ENCODE measurements at regions not wholly inside any gene's neighbourhood (a gene's known extent, or its start where the extent isn't known, plus 50 kb on each side); places are given as distances from the start of the nearest gene placed in this dataset.

GRCh38 chr13:69567514-69567913, 540.1 kb upstream of the ATXN8OS start:
- DNase-seq = no peak

- no peak for DNase-seq
Observed at GRCh38 chr13:69566104-69566716, 541.4 kb upstream of the ATXN8OS start.

GRCh38 chr13:69565334-69565733, 542.3 kb upstream of the ATXN8OS start:
- no peak for DNase-seq

DNA sequence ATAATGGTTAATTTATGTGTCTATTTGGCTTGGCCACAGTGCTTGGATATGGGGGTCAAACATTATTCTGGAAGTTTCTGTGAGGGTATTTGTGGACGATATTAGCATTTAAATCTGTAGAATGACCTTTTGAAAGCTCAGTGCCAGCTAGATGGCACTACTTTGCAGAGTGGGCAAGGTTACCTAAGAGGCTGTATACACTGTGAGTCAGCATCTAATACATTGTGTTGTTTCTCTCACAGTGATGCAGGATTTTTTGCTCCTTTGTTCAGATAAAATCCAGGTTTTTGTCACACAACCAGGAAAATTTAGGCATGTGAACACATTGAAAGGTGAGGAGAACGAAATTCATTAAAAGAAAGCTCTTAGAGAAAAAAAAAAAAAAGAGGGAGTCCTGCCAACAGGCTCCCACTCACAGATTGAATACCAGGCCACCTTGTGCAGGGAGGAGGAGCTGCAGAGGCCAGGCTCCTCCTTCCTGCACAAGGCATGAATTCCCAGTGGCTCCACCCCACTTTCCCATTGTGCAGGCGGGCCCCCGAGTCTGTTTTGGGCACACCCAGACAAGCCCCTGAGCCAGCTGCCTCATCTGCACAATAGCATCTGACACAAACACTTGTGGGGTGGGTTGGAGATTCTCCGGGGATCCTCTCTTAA, 551.0 kb upstream of the ATXN8OS start:
- no peak for DNase-seq

- DNase-seq = no peak
Observed at GRCh38 chr13:69553976-69554375, 553.6 kb upstream of the ATXN8OS start.

DNA sequence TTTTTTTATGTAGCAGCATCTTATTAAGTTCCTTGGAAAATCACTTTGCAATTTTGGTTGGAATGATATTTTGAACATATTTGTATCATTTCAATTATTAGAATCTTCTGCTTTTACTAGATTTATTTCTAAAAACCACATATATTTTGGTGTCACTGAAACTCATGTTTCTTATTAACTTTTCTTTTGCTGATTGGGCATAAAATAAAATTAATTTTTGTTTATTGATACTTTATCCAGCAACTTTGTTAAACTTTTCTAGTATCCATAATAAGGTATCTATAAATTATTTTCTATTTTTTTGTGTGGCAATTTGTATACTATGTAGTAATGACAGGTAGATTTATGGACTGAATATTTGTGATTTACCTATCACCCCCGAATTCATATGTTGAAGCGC, 556.4 kb upstream of the ATXN8OS start:
- DNase-seq = no peak

DNA sequence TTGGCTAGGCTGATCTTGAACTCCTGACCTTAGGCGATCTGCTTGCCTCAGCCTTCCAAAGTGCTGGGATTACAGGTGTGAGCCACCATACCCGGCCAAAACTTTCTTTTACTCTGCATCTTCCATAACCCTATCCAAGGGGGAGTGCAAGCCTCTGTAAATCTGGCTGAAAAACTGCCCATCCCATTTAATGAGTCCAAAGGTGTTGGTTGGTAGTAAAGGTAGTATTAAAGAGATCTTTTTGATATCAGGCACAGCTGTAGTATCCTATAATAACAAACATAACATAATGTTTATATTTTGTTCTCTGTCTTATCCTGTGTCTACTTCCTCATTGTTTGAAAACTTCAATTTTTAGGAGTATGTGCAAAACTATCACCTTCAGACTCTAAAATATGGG, 559.8 kb upstream of the ATXN8OS start:
- no peak for DNase-seq

DNA sequence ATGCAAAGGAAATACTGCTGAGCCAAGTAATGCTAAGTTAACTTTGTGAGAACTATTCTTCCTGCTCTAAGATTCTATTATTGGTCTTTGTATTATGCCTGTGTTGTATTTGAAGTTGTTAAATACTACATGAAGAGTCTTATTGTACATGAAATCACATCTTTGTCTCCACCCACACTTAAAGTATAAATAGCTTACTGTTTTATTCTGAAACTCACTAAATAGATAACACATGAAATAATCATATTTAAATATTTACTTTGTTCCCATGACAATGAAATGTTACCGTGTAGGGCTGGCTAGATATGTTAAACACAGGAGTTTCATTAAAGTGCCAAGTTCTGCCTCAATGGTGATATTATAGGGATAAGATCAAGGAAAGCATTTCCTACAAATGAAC, 562.1 kb upstream of the ATXN8OS start:
- no peak for DNase-seq

GRCh38 chr13:69524459-69525150, 583.0 kb upstream of the ATXN8OS start:
- DNase-seq = no peak

DNA sequence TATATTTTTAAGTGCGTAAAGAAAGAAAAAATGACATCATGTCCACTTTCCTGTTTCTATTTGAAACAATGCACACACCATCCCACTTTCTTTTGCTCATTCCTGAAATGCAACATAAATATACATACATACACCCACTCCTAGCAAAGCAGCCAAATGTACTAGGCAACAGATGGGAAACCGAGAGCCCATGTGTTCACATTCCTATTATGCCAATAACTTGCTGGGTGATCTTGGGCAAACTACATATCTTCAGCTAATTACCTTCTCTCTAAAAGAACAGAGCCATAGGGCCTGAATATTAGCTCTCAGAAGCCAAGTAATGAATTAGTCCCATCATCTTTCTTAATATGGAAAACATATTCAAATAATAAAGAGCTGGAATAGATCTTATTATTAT, 610.6 kb upstream of the ATXN8OS start:
- DNase-seq = no peak

DNA sequence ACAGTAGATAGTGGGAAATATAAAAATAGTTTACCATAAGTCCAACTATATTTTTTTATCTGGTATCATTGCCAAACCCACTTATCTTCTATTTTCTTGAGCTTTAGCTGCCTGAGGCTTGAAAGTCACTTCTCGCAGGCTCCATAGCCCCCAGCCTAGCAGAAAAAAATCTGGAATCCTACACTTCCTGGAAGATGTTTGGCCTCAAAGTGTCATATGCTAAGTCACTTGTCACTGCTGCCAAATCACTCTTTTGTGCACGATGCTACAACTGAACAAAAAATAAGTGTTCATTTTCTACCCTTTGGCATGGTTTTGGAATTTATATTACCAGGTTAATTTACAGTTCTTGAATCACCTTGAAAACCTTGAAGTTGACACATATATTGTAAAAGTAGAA, 612.5 kb upstream of the ATXN8OS start:
- DNase-seq = no peak

DNA sequence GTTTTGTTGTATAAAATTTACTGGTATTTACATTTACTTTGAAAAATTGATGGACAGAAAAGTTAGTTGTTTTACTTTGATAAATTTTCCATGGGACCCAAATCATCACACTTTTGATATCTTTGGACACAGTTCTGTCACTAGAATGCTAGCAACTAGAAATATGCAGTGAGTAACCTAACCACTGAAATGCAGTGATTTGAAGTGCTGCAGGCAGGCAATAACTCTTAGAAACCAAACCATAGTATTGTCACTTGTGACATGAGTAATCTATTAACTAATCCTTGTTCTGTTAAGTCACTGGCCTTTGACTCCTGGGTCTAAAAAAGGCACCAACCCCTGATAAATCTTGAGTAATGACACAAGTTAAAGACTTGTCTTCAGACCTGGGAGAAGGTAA, 620.0 kb upstream of the ATXN8OS start:
- DNase-seq = no peak

- DNase-seq = no peak
Observed at GRCh38 chr13:69485991-69486592, 621.5 kb upstream of the ATXN8OS start.

DNA sequence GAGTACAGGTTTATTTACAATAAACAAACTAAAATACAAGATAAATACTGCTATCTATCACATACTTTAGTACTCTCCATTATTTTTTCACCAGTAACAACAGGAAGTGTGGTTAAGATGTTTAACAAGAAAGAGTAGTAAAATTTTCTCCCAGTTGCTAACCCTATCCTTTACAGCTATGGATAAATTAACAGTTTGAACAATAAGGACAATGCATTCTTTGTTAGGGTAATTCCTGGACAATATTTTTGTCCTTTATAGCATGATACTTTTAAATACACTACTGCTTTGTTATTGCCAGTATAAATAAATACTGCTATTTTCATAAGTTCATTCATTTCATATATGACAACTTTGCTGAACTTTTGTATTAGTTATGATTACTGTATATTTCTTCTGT, 630.2 kb upstream of the ATXN8OS start:
- no peak for DNase-seq

GRCh38 chr13:69474011-69474685, 633.5 kb upstream of the ATXN8OS start:
- no peak for DNase-seq

- no peak for DNase-seq
Observed at GRCh38 chr13:69468624-69469023, 639.0 kb upstream of the ATXN8OS start.

- DNase-seq = no peak
Observed at GRCh38 chr13:69461397-69461796, 646.2 kb upstream of the ATXN8OS start.

DNA sequence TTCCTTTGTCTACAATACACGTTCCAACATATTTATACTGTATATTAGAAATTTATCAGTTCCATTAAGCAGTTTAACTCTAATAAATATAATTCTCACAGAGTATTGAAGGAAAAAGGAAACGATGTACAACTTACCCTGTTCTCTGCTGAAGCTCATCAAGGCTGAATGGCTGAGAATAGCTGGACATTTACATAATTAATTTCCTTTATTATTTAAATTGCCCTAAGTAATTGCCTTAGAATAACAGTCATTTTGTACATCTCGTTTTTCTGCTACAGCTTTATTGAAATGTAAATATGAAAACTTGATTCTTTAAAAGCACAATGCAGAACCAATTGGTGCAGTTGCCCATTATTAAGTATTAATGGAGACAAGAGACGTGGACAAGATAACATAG, 648.3 kb upstream of the ATXN8OS start:
- DNase-seq = no peak

DNA sequence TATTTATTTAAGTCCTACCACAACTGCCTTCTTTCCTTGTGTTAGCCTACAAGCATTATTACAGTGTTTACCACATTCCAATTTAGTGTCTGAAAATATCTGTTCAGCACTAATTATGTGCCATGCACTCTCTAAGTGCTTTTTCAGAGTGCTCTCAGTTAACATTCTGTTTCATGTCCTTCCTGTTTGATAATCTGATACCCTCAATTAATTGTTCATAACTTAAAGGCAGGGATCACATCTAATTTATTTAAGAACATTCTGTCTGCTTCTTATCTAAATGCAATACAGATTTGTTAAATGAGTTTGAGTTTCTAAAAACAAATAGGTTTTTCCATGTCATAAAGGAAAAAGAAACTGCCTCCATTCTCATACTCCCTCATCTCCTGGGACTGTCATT, 649.6 kb upstream of the ATXN8OS start:
- DNase-seq = no peak

- DNase-seq = no peak
Observed at GRCh38 chr13:69450245-69450644, 657.4 kb upstream of the ATXN8OS start.

- no peak for DNase-seq
Observed at GRCh38 chr13:69425235-69425634, 682.4 kb upstream of the ATXN8OS start.

DNA sequence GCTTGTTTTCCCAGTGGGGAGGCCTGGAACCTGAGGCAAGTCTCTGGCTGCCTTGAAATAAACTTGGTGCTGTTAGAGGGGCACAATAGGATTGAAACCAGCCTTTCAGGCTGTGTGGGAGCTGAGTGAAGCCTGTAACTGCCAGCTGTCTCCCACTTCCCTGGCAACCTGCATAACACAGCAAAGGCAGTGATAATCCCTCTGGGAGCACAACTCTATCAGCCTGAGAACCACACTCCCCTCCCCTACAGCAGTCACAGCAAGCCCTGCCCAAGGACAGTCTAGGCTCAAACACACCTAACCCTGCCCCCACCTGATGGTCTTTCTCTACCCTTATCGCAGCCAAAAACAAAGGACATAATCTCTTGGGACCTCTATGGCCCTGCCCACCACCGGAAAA, 683.8 kb upstream of the ATXN8OS start:
- no peak for DNase-seq

DNA sequence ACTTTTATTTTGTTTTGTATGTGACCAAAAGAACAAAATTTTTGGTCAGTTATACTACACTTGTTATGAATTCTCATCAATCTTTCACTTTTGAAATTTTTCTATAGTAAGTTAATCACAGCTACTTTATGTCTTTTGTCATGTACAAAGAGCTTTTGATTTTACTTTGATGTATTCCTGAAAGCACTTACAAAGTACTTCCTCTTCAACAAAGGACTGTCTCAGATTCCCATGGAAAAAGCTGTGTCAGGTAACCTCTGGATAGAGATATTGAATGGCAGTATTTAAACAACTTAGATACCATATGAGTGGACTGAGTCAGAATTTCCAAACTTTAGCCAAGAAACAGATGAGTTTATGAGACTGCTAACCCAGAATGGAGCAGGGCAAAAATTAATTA, 689.3 kb upstream of the ATXN8OS start:
- no peak for DNase-seq

GRCh38 chr13:69410761-69411160, 696.9 kb upstream of the ATXN8OS start:
- no peak for DNase-seq
